Endometrium (tissue), 2 donors: ENCODE measurements at regions not wholly inside any gene's neighbourhood (a gene's known extent, or its start where the extent isn't known, plus 50 kb on each side); places are given as distances from the start of the nearest gene placed in this dataset.
A peak's percentile ranks its signal among the peaks of the same experiment; 100 is the strongest.
"Not testable (repeated sequence)": the region's sequence is repeated elsewhere in the genome, so short reads cannot be mapped to it uniquely, and the experiment has no call there.

Source experiments
- FAIRE-seq: peaks from 2 replicates; lab custom pipeline; 2012; peaks lifted over from hg19 to GRCh38; lab: Jason Lieb, UNC
- donor health status: control.
- donor health status: control.

DNA sequence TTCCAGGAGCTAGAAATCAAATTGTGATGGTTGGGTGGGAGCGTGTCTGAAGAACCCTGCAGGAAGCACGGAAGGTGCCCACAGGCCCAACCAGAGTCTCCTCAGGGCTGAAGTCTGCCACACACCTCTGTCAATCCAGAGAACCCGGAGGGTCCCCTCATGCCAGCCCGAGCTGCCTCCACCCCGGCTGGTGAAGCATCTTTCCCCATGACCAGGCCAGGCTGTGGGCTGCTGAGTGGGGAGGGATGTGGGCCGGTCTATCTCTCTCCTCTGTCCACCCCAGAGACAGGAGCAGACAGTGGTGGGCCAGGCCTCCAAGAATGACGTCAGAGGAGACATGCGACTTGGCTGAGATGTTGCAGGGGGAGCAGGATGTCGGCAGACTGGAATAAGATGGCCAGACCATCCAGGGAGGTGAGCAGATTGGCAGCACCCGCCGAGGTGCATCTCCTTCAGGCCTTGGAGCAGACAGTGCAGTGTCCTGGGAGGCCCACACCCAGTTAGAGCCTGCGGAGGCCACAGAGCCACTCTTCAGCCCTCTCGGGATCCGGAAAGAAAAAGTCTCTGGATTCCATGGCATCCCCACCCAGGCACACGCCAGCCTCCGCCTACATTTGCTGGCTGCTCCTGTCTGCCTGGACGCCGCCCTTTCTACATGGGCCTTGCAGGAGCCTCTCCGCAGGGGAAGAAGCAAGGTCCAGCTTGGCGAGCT, 1524.9 kb downstream of the BRD1 start:
- no peak for FAIRE-seq

DNA sequence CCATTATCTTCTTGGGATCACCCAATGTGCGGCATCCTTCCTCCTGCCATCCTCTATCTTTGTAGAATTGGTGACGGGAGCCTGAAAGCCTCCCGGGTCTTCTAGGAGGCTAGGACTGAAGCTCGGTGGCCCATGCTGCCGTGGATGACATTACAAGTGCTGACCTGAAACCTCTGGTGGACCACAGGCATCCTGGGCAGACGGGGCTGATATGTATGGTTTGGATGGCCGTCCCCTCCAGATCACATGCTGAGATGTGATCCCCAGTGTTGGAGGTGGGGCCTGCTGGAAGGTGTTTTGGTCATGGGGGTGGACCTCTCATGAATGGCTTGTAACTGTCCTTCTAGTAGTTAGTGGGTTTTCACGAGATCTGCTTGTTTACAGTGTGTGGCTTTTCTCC, 1525.8 kb downstream of the BRD1 start:
- no peak for FAIRE-seq

DNA sequence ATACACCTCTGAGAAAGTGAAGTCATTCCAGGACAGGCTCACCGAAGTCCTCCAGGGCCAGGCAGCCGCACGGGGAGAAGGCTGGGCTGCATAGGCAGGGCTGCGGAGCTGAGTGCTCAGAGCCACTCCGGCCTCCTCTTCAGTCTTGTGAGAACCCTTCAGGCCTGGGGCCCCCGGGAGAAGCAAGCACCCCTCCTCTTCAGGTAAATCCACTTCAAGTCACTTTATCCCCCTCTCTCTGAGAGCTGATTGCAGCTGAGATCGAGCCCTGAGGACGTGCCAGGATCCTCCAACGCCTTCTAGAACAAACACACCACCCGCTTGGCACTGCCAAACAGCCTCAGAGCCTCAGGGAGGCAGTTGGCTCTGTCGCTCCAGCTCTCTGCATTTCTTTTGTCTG, 1526.3 kb downstream of the BRD1 start:
- no peak for FAIRE-seq

DNA sequence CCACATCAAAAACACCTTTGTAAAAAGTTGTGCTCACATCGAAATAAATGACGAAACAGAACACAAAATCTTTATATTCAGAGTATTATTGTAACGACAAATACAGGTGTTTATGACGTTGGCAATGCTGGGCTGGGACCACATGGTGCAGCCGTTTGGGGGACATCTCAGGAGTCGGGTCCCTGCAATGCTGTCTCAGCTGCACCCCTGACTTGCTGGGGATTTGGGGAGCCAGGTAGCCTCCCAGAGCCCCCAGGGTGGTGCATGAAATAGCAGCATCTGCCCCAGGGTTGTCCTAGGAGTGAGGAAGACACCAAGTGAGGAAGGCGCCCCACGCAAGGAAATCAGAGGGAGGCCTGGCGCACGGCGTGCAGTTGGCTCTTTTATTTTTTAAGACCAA, 1526.8 kb downstream of the BRD1 start:
- FAIRE-seq: no peak

DNA sequence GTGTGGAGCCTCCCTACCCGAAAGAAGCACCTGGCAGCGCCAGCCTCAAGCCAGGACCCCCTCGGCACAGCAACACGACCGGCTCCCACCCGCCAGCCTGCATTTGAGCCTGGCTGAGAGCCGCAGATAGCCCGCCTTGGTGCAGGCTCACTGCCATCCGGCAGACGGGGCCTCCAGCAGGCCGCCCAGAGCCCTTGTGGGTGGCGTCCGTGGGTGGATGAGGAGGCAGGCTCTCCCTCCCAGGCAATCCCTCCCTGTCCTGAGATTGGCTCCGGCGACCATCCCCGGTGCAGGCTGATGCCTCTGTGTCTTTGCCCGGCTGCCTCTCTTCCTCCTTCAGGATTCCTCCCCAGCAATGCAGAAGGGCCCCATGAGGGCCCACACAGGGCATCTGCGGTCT, 1527.9 kb downstream of the BRD1 start:
- no peak for FAIRE-seq

DNA sequence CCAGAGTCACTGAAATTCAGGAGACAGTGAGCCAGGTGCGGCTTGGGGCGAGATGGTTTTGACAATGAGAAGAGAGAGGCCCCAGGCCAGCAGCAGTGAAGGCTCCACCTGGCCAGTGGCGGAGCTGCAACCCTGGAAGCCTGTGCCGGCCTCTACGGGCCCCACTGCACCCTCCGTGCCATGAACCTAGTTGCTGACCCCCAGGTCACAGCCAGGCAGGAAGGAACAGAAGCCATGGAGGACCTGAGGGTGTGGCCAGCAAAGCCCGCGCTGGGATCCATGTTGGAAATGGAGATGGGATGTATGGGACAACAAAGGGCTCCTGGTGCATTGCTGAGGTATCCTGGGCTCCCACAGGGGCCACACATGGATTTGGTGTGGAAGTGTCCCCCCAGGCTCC, 1528.5 kb downstream of the BRD1 start:
- FAIRE-seq: no peak

DNA sequence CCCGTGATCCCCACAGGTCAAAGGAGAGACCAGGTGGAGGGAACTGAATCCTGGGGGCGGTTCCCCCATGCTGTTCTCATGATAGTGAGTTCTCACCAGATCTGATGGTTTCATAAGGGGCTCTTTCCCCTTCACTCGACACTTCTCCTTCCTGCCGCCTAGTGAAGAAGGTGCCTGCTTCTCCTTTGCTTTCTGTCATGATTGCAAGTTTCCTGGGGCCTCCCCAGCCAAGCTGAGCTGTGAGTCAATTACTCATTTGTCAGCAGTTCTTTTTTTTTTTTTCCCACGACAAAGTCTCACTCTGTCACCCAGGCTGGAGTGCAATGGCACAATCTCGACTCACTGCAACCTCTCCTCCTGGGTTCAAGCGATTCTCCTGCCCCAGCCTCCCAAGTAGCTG, 1530.4 kb downstream of the BRD1 start:
- FAIRE-seq: no peak

DNA sequence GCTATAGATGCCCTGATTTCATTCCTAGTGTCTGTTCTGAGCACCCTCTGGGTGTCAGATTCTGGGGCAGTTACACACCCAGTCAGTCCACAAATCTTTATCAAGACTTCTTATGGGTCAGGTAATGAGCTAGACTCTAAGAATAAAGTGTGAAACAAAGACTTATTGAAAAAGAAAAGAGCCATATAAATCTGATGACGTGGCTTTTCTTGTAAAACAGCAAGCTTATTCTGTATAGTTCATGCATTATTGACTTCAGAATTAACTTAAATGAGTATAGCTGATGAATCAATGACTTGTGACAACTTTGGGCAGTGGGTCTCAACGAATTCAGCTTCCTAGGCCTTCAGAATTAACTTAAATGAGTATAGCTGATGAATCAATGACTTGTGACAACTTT, 1527.5 kb downstream of the TBC1D22A start:
- FAIRE-seq: not testable (repeated sequence)

DNA sequence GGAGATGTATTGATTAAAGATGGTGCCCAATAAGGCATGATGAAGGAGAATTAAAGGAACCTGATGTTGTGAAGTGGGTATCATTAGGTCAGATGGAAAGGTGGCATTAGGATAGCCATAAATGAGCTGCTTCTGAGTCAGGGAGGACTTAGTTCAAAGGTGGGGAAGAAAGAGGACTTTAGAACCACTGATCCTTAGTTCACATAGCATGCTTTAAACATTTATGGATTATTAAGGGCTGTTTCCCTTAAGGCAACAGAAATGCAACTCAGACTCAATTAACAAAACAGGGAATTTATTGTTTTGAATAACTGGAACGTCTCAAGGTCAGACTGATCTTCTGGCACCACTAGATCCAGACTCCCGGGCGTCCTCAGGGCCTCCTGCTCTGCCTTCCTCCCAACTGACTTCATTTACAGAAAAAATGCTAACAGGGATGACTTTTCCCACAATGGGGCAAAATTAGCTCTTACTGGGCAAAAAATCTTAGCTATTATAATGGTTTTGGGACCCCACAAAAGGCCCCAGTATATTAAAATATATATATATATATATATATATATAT, 1526.0 kb downstream of the TBC1D22A start:
- FAIRE-seq: peak; percentile 95

DNA sequence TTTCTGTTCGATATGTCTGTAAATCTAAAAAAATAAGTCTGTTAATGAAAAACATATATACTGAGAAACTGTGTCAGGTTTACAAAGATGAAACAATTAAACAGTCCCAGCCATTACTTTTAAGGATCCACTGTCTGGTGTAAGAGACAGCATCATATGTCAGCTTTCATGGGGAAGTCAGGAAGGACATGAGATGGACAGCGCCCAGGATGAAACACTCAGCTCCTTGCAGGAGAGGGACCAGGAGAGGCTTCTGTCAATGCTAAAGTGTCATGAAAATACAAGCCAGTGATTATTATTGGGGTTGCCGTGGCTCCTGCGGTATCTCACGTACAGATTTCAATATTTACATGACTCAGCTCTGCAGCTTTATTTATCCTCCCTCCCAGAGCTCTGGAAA, 1524.6 kb downstream of the TBC1D22A start:
- no peak for FAIRE-seq

DNA sequence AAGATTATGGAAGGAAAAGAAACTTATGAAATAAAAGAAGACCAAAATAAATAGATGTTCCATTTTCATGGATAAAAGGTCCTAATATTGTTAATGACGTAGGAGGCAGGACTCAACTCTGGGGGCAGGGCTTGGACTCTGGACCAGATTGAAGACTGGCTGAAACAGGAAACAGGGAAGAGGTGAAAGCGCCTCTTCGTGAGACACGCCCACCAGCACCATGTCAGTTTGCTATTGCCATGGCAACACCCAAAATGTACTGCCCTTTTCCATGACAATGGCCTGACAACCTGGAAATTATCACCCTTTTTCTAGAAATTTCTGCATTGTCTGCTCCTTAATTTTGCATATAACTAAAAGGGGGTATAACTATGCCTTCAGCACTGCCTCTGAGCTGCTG, 1522.2 kb downstream of the TBC1D22A start:
- FAIRE-seq: no peak

DNA sequence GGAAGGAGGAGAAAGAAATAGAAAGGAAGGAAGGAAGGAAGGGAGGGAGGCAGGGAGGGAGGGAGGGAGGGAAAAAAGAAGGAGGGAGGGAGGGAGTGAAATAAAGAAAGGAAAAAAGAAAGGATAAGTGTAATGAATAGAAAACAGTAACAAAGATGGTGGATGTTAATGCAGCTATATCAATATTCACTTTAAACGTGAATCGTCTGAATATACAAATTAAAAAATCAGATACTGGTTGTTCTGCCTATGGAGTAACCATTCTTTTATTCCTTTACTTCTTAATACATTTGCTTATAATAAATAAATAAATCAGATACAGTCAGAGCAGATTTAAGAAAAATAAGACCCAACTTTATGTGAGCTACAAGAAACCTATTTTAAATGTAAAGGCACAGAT, 1520.4 kb downstream of the TBC1D22A start:
- no peak for FAIRE-seq

DNA sequence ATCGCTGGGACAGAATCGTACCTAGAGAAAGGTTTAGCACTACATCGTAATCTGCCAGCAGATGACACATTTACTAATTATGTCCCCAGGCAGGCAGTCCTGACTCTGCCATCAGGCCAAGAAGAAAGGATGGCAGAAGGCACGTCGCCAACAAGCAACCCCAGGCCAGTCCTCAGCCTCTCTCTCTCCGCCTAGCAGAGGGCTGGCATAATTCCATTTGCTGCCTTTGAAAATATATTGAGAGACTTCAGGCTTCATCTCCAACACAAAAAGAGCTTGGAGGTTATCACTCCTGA, 1517.0 kb downstream of the TBC1D22A start:
- FAIRE-seq: no peak

DNA sequence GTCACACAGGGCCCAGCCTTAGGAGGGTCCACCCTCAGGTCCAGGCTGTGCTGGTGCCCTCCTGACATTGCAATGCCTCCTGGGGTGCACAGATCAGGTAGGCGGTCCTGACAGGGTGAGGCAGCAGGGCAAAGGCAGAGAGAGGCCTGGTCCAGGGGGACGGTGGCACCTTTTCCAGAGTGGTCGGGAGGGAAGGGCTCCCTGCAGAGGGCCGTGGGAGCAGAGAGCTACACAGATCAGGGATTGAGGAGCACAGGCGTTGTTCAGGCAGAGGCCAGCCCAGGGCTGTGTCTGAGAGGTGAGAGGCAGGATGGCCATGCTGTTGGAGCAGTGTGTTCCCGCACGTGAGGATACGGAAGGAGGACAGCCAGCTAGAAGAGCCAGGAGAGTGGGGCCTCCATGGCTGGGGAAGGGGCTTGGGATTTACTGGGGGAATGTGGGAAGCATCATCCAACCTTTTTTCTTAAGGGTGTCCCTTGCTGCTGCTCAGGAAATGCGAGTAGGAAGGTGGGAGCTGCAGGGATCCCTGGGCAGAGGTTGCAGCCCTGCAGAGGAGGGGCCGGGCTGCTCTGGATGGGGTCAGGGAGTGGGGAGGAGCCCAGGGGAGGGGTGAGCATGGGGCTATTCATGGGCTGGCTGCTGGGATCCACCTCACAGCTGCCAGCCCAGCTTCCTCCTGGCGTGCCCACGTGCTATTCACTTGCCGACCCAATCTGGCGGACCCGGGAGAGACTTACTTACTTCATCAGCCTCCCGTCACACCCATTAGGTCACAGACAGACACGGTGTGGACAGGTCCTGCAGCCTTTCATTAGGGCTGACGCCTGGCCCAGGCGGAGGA, 1516.4 kb downstream of the TBC1D22A start:
- FAIRE-seq: no peak

DNA sequence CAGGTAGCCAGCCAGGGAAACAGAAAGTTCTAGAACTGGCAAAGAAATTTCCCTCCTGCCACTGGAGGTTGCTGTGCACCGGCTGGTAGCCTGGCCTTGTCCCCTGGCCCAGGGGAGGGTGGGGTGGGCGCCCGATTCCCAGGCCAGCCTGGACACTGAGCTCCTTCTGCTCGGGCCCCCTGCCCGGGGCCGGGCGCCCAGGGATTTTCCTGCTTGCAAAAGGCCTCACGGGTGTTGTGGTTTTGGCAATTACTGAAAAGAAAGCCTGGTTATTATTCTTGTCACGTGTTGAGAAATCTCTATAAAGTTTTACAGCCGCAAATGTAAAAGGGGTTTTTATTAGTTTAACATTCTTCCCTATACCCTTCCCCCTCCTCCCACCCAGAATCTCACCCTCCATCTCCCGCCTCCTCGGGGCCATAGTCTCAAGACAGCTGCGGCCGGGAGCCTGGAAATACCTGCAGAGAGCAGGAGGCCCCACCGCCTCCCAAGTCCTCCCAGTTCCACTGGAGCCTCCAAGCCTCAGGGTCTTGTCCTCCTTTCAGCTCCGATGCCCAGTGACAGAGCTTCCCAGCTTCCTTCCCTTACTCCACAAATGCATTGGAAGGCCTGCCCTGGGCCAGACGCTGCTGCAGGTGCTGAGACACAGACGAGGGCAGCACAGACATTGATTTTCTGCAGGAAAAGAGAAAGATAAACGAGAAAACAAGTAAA, 1515.6 kb downstream of the TBC1D22A start:
- FAIRE-seq: peak; percentile 54

DNA sequence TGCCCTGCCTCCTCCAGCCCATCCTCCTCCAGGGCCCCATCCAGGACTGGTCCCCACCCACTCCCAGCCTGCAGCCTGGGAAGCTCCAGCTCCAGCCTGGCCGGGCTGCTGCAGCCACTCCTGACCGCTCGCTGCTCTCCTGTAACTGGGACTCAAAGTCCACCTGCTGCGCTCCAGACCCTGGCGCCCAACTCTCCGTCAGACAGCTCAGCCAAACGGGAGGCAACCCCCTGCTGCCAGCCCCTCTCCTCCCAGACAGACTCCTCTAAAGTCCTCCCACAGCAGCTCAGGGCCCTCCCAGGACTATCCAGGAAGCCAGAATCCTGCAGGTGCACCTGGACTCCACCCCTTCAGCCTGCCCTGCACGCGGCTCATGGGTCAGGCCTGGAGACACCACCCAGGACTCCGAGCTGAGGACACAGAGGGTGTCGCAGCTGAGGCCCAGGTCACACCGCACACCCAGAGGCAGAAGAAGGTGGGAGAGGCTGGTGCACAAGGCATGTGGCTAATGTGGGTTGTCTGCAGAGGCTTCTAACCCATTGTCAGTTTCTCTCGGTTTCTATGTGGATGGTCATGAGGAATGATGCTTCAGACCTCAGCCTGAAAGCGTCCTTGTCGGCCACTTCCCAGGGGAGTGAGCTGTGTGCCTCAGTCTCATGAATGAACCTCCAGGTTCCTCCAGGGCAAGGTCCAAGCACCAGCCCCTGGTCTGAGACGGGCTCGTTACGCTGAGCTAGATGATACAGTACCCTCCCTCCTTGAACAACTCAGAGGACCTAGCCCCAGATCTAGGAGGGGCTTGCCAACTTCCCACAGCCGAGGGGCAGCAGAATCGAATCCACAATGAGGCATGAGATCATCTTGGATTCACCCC, 1514.8 kb downstream of the TBC1D22A start:
- no peak for FAIRE-seq

DNA sequence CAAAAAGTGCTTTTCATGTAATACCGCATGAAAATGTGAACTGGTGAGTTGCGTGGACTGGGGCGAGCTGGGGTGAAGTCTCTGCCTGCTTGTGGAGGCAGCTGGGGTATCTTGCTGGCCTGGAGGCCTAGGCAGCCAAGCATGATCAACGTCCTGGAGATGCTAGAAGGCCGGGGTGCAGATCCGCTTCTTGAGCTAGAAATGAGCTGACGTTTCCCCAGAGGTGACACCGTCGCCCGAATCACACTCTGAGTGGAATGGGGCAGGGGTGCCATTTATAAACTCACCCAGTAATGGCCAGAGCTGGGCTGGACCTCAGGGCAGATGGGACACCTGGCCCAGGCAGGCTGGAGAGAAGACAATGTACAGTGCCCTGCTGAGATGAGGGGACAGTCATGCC, 1513.0 kb downstream of the TBC1D22A start:
- FAIRE-seq: no peak

DNA sequence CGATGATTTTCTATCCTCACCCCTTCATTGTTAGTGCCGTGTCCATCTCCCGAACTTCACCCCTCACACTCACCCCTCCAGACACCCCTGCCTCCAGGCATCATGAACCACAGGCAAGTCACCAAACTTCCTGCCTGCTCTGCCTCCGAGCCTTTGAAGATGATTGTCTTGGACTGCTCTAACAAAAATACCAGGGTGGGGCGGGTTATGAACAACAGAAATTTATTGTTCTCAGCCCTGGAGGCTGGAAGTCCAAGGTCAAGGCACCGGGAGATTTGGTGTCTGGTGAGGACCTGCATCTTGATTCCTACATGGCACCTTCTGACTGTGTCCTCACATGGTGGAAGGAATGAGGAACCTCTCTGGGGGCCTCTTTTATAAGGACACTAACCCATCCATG, 1508.3 kb downstream of the TBC1D22A start:
- FAIRE-seq: no peak

DNA sequence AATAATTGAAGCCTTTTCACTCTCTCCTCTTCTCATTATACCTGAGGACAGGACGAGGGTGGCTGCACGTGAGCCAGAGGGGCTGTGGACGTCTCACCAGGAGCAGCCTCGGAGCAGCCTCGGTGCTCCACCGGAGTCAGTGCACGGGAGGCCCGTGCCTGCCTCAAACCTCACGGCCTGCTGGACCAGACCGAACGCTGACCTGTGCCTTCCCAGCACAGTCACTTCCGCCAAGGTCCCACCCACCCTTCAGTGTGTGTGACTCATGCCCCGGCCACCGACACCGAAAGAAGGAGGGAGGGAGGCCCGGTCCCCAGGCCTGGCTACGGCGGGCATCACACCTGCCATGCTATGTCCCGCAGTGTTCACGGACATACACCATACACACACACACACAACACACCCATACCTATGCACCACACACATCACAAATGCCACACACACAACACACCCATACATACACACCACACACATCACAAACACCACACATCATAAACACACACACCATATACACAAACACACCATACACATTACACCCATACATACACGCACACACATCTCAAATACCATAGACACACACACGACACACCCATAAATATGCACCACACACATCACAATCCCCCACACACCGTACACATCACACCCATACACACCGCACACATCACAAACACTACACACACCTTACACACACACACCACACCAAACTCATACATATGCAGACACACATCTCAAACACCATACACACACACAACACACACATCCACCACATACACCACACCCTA, 1506.5 kb downstream of the TBC1D22A start:
- FAIRE-seq: no peak

DNA sequence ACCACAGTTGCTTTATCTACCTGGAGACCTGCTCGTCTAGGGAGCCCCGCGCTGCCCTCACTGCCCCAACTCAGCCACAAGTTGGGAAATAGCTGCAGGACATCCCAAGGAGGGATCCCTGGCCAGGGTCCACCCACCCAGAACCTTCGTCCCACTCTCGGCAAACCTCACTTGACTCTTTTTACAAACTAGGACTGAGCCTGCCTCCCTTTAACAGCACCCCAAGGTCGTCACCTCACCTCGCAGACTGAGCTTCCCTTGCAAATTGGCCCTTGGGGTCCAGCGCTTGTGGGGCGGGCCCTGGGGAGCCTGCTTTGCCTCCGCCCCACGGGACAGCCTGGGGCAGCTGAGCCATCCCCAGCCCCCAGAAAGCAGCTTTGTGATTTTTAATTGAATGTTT, 1505.8 kb downstream of the TBC1D22A start:
- FAIRE-seq: no peak

DNA sequence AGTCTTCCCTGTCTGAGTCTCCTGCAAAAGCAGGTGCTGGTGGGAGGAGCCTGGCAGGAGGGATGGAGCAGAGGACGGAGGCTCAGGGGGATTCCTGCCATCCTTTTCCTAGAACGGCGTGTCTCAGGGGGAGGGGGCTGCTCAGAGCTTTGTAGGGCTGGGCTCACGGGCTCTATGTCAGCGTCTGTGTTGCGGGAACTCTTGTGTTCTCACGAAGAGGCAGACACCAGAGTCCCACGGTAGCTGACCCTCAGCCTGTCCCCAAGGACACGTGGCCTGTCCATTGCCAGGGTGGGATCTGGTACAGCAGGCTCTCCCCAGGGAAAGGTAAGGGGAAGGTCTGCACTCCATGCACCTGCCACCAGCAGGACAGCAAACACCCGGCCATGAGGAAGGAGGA, 1505.2 kb downstream of the TBC1D22A start:
- FAIRE-seq: no peak
